ENCODE measurements at regions not wholly inside any gene's neighbourhood (a gene's known extent, or its start where the extent isn't known, plus 50 kb on each side); places are given as distances from the start of the nearest gene placed in this dataset.

DNA sequence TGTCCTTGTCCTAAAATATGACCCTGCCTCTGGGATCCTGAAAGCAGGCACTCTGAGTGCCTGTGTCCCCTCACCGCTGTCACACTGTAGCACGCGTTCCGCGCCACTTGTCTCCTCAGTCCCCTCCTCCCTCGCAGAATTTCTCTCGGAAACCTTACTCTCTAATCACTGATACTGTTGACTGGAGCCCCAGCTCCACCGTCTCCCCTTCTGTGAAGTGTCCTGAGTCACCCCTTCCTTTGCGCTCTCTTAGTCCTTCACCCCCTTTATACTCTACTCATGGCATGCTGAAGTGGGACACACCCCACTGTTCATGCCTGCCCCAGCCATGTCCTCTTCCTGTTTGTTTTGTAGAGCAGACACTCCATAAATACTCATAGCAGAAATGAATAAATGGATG, 104.7 kb downstream of the ZNF664 start:
- ChIA-PET CTCF (no interaction called here), POLR2A (no interaction called here)
- DNase-seq (no peak), ATAC-seq (ENCODE audit: low read depth) (no peak)
- no peaks in the 10 kb centered on the region for H3K9me3 Mint-ChIP-seq (ENCODE audit: insufficient read depth)
- Histone ChIP-seq H3K79me2 (ENCODE audit: control insufficient read depth, insufficient read depth, low read length) (no peaks in the 10 kb centered on the region), H3K9ac (ENCODE audit: low read length) (no peak overlapping the region), H3K4me2 (replicated peaks; ENCODE audit: low read depth, low read length, poor library complexity, severe bottlenecking) (no peak overlapping the region), H3K27me3 (replicated peaks in 1 of 4; ENCODE audit: control extremely low read depth in 1 of 4, control insufficient read depth in 3 of 4, insufficient read depth in 4 of 4, low read length in 3 of 4) (no peaks in the 10 kb centered on the region), H2AFZ (ENCODE audit: insufficient read depth, low read depth, low read length, poor library complexity, severe bottlenecking) (no peak overlapping the region), H4K20me1 (ENCODE audit: control insufficient read depth, insufficient read depth, low read length, poor library complexity, severe bottlenecking) (no peaks in the 10 kb centered on the region), H3K4me3 (ENCODE audit: control extremely low read depth in 1 of 5, extremely low read depth in 1 of 5, insufficient read depth in 1 of 5, low read depth in 2 of 5, low read length in 4 of 5) (no peak overlapping the region), H3K27ac (ENCODE audit: low read length in 2 of 2) (no peak overlapping the region), H3K9me3 (ENCODE audit: control extremely low read depth in 1 of 3, control insufficient read depth in 2 of 3, insufficient read depth in 1 of 3, low read length in 2 of 3) (no peaks in the 10 kb centered on the region), H3K36me3 (replicated peaks in 1 of 2; ENCODE audit: control extremely low read depth in 1 of 2, control insufficient read depth in 1 of 2, extremely low read depth in 1 of 2, insufficient read depth in 2 of 2, low read length in 1 of 2) (no peaks in the 10 kb centered on the region), H3K4me1 (ENCODE audit: control insufficient read depth in 2 of 2, insufficient read depth in 2 of 2, low read length in 2 of 2) (no peaks in the 10 kb centered on the region)
- no peak overlapping the region for H3K4me3 Mint-ChIP-seq
- H3K27ac Mint-ChIP-seq = no peak overlapping the region
- H3K4me1 Mint-ChIP-seq = no peaks in the 10 kb centered on the region
- TF ChIP-seq, protein P1, sequence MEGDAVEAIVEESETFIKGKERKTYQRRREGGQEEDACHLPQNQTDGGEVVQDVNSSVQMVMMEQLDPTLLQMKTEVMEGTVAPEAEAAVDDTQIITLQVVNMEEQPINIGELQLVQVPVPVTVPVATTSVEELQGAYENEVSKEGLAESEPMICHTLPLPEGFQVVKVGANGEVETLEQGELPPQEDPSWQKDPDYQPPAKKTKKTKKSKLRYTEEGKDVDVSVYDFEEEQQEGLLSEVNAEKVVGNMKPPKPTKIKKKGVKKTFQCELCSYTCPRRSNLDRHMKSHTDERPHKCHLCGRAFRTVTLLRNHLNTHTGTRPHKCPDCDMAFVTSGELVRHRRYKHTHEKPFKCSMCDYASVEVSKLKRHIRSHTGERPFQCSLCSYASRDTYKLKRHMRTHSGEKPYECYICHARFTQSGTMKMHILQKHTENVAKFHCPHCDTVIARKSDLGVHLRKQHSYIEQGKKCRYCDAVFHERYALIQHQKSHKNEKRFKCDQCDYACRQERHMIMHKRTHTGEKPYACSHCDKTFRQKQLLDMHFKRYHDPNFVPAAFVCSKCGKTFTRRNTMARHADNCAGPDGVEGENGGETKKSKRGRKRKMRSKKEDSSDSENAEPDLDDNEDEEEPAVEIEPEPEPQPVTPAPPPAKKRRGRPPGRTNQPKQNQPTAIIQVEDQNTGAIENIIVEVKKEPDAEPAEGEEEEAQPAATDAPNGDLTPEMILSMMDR (IDR thresholded peaks at IDR 0.05) = no peak
- TF ChIP-seq EZH2 (IDR thresholded peaks at IDR 0.05; ENCODE audit: borderline replicate concordance, insufficient read depth, low read depth, low read length, poor library complexity, severe bottlenecking) = no peak
- intact Hi-C loops (cut with micrococcal nuclease) = no loop called here
- WGBS (ENCODE audit: insufficient coverage) = 97% methylated on average over 9 of the region's 9 CpGs
- peaks cover 7% of the 10 kb centered on the region for H3K27me3 Mint-ChIP-seq

DNA sequence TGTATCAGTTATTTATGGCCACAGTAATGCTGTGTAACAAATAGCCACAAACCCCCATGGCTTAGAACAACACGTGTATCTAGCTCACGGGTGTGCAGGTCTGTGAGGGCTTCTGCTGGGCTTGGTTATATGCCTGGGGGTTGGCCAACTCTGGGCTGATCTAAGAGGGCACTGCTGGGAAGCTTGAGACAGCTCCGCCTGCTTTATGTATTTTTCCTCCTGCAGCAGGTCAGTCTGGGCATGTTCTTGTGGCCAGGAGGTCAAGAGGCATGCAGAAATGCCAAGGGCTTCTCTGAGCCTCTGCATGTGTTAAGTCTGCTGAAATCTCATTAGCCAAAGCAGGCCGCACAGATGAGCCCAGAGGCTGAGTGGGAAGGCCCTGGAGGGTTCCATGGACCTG, 105.8 kb downstream of the ZNF664 start:
- TF ChIP-seq, protein P1 (IDR thresholded peaks at IDR 0.05) = no peak
- TF ChIP-seq EZH2 (IDR thresholded peaks at IDR 0.05; ENCODE audit: borderline replicate concordance, insufficient read depth, low read depth, low read length, poor library complexity, severe bottlenecking) = no peak
- H3K4me1 ChIP-seq (ENCODE audit: control insufficient read depth in 2 of 2, insufficient read depth in 2 of 2, low read length in 2 of 2) = no peaks in the 10 kb centered on the region
- no peak for ATAC-seq (ENCODE audit: low read depth)
- H3K27me3 ChIP-seq (replicated peaks in 1 of 4; ENCODE audit: control extremely low read depth in 1 of 4, control insufficient read depth in 3 of 4, insufficient read depth in 4 of 4, low read length in 3 of 4) = no peaks in the 10 kb centered on the region
- H2AFZ ChIP-seq (ENCODE audit: insufficient read depth, low read depth, low read length, poor library complexity, severe bottlenecking) = no peak overlapping the region
- no peaks in the 10 kb centered on the region for H3K79me2 ChIP-seq (ENCODE audit: control insufficient read depth, insufficient read depth, low read length)
- Mint-ChIP-seq H3K4me1 (no peaks in the 10 kb centered on the region), H3K4me3 (no peak overlapping the region), H3K27me3 (peaks cover 3% of the 10 kb centered on the region), H3K9me3 (ENCODE audit: insufficient read depth) (no peaks in the 10 kb centered on the region), H3K27ac (no peak overlapping the region)
- H3K27ac ChIP-seq (ENCODE audit: low read length in 2 of 2) = no peak overlapping the region
- no peak overlapping the region for H3K4me2 ChIP-seq (replicated peaks; ENCODE audit: low read depth, low read length, poor library complexity, severe bottlenecking)
- H3K36me3 ChIP-seq (replicated peaks in 1 of 2; ENCODE audit: control extremely low read depth in 1 of 2, control insufficient read depth in 1 of 2, extremely low read depth in 1 of 2, insufficient read depth in 2 of 2, low read length in 1 of 2) = no peaks in the 10 kb centered on the region
- H4K20me1 ChIP-seq (ENCODE audit: control insufficient read depth, insufficient read depth, low read length, poor library complexity, severe bottlenecking) = no peaks in the 10 kb centered on the region
- DNase-seq = no peak
- no peaks in the 10 kb centered on the region for H3K9me3 ChIP-seq (ENCODE audit: control extremely low read depth in 1 of 3, control insufficient read depth in 2 of 3, insufficient read depth in 1 of 3, low read length in 2 of 3)
- no peak overlapping the region for H3K9ac ChIP-seq (ENCODE audit: low read length)
- 77% methylated on average over 4 of the region's 4 CpGs for WGBS (ENCODE audit: insufficient coverage)
- CTCF ChIA-PET = interaction anchor here (1.6 kb wide), 1 partner anchor 46 kb away, joined by 4 read pairs; no protein-coding TSS in a partner anchor
- POLR2A ChIA-PET = no interaction called here
- intact Hi-C loops (cut with micrococcal nuclease) = no loop called here
- H3K4me3 ChIP-seq (ENCODE audit: control extremely low read depth in 1 of 5, extremely low read depth in 1 of 5, insufficient read depth in 1 of 5, low read depth in 2 of 5, low read length in 4 of 5) = no peak overlapping the region

All from B cell (primary cell).